SJSA1 (cell line): ENCODE measurements at regions not wholly inside any gene's neighbourhood (a gene's known extent, or its start where the extent isn't known, plus 50 kb on each side); places are given as distances from the start of the nearest gene placed in this dataset.
"Not testable (repeated sequence)": the region's sequence is repeated elsewhere in the genome, so short reads cannot be mapped to it uniquely, and the experiment has no call there.

Experiments used
- DNase-seq, 2 experiments: peaks; one replicate each; pipeline ENCODE4 v3.0.0-alpha.2; 2015 to 2020; ENCODE audit warnings: low spot score in 2 of 2, low read depth in 1 of 2
- H3K27ac ChIP-seq: fragments of 250-450 bp; sonication (Bioruptor Pico); 2 replicates; pipeline ENCODE4 v1.5.1; 2020; ENCODE audit warnings: mild to moderate bottlenecking, moderate library complexity
- H3K27me3 ChIP-seq: fragments of 250-450 bp; sonication (Bioruptor Pico); replicated peaks from 2 replicates; pipeline ENCODE4 v1.5.1; 2020; ENCODE audit warnings: mild to moderate bottlenecking, moderate library complexity
- H3K36me3 ChIP-seq: fragments of 250-450 bp; sonication (Bioruptor Pico); 2 replicates; pipeline ENCODE4 v1.5.1; 2020; ENCODE audit warnings: mild to moderate bottlenecking
- H3K4me1 ChIP-seq: fragments of 250-450 bp; sonication (Bioruptor Pico); replicated peaks from 2 replicates; pipeline ENCODE4 v1.6.1; 2021; ENCODE audit warnings: mild to moderate bottlenecking
- H3K4me3 ChIP-seq: fragments of 250-450 bp; sonication (Bioruptor Pico); 2 replicates; pipeline ENCODE4 v1.5.1; 2020; ENCODE audit warnings: mild to moderate bottlenecking
- H3K9me3 ChIP-seq: fragments of 250-450 bp; sonication (Bioruptor Pico); replicated peaks from 2 replicates; pipeline ENCODE4 v1.5.1; 2020; ENCODE audit warnings: mild to moderate bottlenecking

- no peaks in the 10 kb centered on the region for H3K4me1 ChIP-seq
These were observed 356.4 kb upstream of the ADAMTS5 start for GRCh38 chr21:27323331-27323730.

DNA sequence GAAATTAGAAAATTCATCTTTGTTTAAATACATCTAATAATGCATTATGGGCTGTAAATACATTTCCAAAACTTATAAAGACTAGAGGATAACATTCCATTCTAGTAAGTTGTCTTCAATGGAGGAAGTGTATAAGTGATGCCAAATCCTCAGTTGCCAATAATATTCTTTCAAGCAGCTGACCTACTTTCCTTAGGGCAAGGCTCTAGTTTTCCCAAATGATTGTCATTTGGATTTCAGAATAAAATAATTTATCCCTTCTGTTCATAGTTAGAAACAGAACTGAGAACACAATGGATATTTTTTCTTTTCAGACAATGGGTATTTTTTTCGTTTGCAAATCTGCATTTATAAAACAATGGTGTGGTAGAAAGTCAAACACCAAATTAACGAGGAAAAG lies 354.9 kb upstream of the ADAMTS5 start:
- Histone ChIP-seq H3K27me3 (no peaks in the 10 kb centered on the region), H3K27ac (no peak overlapping the region), H3K9me3 (no peaks in the 10 kb centered on the region), H3K36me3 (no peaks in the 10 kb centered on the region), H3K4me1 (no peaks in the 10 kb centered on the region), H3K4me3 (no peak overlapping the region)
- DNase-seq, result no peak

More at GRCh38 chr21:27323331-27323730, 356.4 kb upstream of the ADAMTS5 start:
- H3K27me3 ChIP-seq, result no peaks in the 10 kb centered on the region
- no peak overlapping the region for H3K27ac ChIP-seq
- DNase-seq, result no peak
- H3K36me3 ChIP-seq, result no peaks in the 10 kb centered on the region
- H3K9me3 ChIP-seq, result no peaks in the 10 kb centered on the region
- no peak overlapping the region for H3K4me3 ChIP-seq

- Histone ChIP-seq H3K4me1 (no peaks in the 10 kb centered on the region), H3K27ac (no peak overlapping the region), H3K4me3 (no peak overlapping the region), H3K9me3 (no peaks in the 10 kb centered on the region), H3K27me3 (no peaks in the 10 kb centered on the region), H3K36me3 (no peaks in the 10 kb centered on the region)
- DNase-seq, result no peak
These were observed 354.0 kb upstream of the ADAMTS5 start for GRCh38 chr21:27320868-27321267.

GRCh38 chr21:27317601-27318000 lies 350.7 kb upstream of the ADAMTS5 start:
- H3K27me3 ChIP-seq, H3K9me3 ChIP-seq, H3K4me3 ChIP-seq, DNase-seq, H3K36me3 ChIP-seq, H3K4me1 ChIP-seq, H3K27ac ChIP-seq: not testable (repeated sequence)

GRCh38 chr21:27315373-27315772 lies 348.5 kb upstream of the ADAMTS5 start:
- Histone ChIP-seq H3K27ac (no peak overlapping the region), H3K4me3 (no peak overlapping the region), H3K4me1 (peaks cover 7% of the 10 kb centered on the region; the same call in 1 of the 2 replicates), H3K36me3 (no peaks in the 10 kb centered on the region), H3K9me3 (no peaks in the 10 kb centered on the region), H3K27me3 (no peaks in the 10 kb centered on the region)
- DNase-seq, result no peak

GRCh38 chr21:27314131-27314530 lies 347.2 kb upstream of the ADAMTS5 start:
- DNase-seq, result peak in 1 of 2 experiments; percentile 72

DNA sequence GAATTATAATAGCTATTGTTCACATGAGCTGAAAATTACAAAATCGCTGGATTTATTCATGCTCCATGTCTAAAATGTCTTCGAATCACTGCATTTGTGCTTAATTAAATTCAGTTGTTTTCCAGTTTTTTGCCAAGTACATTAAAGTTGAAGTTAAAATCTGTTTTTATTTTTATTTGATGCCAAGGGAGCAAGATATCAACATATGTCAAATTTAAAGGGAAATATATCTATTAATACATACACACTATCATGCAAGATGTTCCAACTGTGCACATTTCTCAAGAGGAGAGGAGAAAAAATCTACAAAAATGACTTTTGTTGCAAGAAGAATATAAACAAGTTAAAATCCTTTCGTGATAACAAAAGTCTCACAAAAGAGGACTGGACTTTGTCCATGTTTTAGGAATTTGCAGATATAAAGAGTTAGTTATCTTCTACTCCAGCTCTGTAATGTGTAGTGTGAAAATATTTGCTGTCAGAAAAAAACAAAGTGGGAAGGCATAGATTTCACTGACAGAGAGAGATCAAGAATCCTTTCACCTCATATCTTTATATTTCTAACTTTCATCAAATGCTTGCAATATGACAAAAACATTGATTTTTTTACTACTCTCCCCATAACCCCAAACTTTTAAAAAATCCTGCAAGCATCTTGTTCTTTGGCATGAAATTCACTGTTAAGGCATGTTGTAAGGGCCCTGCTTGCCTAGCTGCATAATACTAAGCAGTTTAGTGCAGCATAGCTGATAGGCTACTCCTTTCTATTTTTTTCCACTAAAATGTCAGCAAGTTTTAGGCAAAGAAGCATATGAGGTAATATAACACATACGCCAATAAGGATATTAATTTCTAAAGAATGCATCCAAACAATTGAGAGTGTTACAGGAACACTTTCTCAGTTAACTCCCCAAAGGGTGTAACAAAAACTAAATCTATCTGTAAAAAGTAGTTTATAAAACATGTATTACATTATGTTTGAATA lies 340.2 kb upstream of the ADAMTS5 start:
- H3K27ac ChIP-seq, result no peak overlapping the region

More at GRCh38 chr21:27314131-27314530, 347.2 kb upstream of the ADAMTS5 start:
- H3K36me3 ChIP-seq, result no peaks in the 10 kb centered on the region
- no peak overlapping the region for H3K4me3 ChIP-seq
- peaks cover 7% of the 10 kb centered on the region; the same call in 1 of the 2 replicates for H3K4me1 ChIP-seq
- no peaks in the 10 kb centered on the region for H3K27me3 ChIP-seq
- no peaks in the 10 kb centered on the region for H3K9me3 ChIP-seq
- peak overlapping the region; percentile 25; the same call in 1 of the 2 replicates for H3K27ac ChIP-seq

GRCh38 chr21:27306206-27306605 lies 339.3 kb upstream of the ADAMTS5 start:
- H3K4me1 ChIP-seq, result no peaks in the 10 kb centered on the region
- H3K27ac ChIP-seq, result no peak overlapping the region
- H3K9me3 ChIP-seq, result no peaks in the 10 kb centered on the region
- DNase-seq, result no peak
- H3K36me3 ChIP-seq, result no peaks in the 10 kb centered on the region
- no peak overlapping the region for H3K4me3 ChIP-seq
- no peaks in the 10 kb centered on the region for H3K27me3 ChIP-seq

More for the DNA sequence above, 340.2 kb upstream of the ADAMTS5 start:
- Histone ChIP-seq H3K4me1 (no peaks in the 10 kb centered on the region), H3K36me3 (no peaks in the 10 kb centered on the region), H3K9me3 (no peaks in the 10 kb centered on the region), H3K27me3 (no peaks in the 10 kb centered on the region), H3K4me3 (no peak overlapping the region)
- no peak for DNase-seq

- DNase-seq, result no peak
- no peak overlapping the region for H3K27ac ChIP-seq
- no peaks in the 10 kb centered on the region; the same call in 1 of the 2 replicates for H3K4me1 ChIP-seq
- H3K27me3 ChIP-seq, result no peaks in the 10 kb centered on the region
- no peaks in the 10 kb centered on the region for H3K36me3 ChIP-seq
- H3K4me3 ChIP-seq, result no peak overlapping the region
- H3K9me3 ChIP-seq, result no peaks in the 10 kb centered on the region
These were observed 334.3 kb upstream of the ADAMTS5 start for GRCh38 chr21:27301220-27301619.

DNA sequence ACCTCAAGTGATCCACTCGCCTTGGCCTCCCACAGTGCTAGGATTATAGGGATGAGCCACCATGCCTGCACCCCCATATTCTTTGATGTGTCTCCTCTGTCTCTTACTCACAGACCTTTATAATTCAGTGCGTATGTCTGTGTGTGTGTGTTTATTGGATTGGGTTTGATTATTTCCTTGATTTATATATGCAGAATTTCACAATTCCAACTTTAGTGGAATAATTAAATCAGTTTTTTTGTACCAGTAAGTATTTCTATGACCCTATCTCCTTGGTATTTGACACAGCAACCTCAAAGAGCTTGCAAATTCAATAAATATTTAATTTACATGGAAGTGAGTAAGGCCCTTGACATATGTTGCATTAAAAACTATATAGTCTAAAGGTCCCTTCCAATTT lies 333.9 kb upstream of the ADAMTS5 start:
- Histone ChIP-seq H3K9me3 (no peaks in the 10 kb centered on the region), H3K27ac (no peak overlapping the region), H3K36me3 (no peaks in the 10 kb centered on the region), H3K4me3 (no peak overlapping the region), H3K27me3 (no peaks in the 10 kb centered on the region), H3K4me1 (no peaks in the 10 kb centered on the region; the same call in 1 of the 2 replicates)
- no peak for DNase-seq

- Histone ChIP-seq H3K27ac (no peak overlapping the region), H3K4me1 (no peaks in the 10 kb centered on the region; the same call in 1 of the 2 replicates), H3K27me3 (no peaks in the 10 kb centered on the region), H3K9me3 (no peaks in the 10 kb centered on the region), H3K36me3 (no peaks in the 10 kb centered on the region), H3K4me3 (no peak overlapping the region)
- DNase-seq, result no peak
These were observed 331.6 kb upstream of the ADAMTS5 start for GRCh38 chr21:27298465-27298864.

DNA sequence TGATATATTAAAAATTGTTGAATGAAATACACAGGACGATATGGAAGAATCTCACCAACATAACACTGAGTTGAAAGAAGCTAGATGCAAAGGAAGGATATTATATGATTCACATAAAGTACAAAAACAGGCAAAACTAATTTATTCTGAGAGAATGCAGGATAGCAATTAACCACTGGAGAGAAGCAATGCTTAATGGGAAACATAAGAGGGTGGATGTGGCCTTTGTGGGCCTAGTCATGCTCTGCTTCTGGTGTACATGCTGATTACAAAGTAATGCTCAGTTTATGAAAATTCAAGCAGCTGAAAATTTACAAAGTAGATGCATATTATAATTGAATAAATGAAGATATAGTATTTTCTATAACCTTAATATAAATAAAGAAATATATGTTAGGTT lies 326.4 kb upstream of the ADAMTS5 start:
- no peaks in the 10 kb centered on the region for H3K27me3 ChIP-seq
- no peak overlapping the region for H3K27ac ChIP-seq
- DNase-seq, result no peak
- H3K4me3 ChIP-seq, result no peak overlapping the region
- no peaks in the 10 kb centered on the region for H3K9me3 ChIP-seq
- H3K4me1 ChIP-seq, result peaks cover 11% of the 10 kb centered on the region; the same call in 1 of the 2 replicates
- no peaks in the 10 kb centered on the region for H3K36me3 ChIP-seq

GRCh38 chr21:27292783-27293182 lies 325.9 kb upstream of the ADAMTS5 start:
- Histone ChIP-seq H3K36me3 (no peaks in the 10 kb centered on the region), H3K4me1 (peaks cover 11% of the 10 kb centered on the region; the same call in 1 of the 2 replicates)

DNA sequence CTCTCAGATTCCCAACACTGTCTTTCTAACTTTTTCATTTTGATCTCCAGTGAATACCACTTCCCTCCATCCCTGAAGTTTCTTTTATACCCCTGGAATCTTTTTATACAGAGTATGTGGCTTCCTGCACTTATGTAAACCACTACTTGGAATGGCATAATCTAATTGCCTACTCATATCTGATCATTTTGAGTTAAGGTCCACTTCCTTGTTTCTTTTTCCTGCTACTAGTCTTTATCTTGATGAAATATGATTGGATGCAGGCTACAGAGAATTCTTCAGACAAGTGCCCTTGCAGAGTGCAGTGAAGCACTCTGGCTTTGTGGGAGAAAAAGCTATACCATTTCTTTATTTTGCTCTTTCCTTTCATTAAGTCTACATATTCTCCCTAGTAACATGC lies 325.3 kb upstream of the ADAMTS5 start:
- Histone ChIP-seq H3K4me1 (peaks cover 11% of the 10 kb centered on the region; the same call in 1 of the 2 replicates), H3K27me3 (no peaks in the 10 kb centered on the region), H3K27ac (no peak overlapping the region), H3K4me3 (no peak overlapping the region), H3K36me3 (no peaks in the 10 kb centered on the region), H3K9me3 (no peaks in the 10 kb centered on the region)
- DNase-seq, result no peak

More at GRCh38 chr21:27292783-27293182, 325.9 kb upstream of the ADAMTS5 start:
- Histone ChIP-seq H3K9me3 (no peaks in the 10 kb centered on the region), H3K4me3 (no peak overlapping the region), H3K27me3 (no peaks in the 10 kb centered on the region), H3K27ac (no peak overlapping the region)
- DNase-seq, result no peak
